Forelimb muscle (tissue), 1 donor: ENCODE measurements at regions not wholly inside any gene's neighbourhood (a gene's known extent, or its start where the extent isn't known, plus 50 kb on each side); places are given as distances from the start of the nearest gene placed in this dataset.
A peak's percentile ranks its signal among the peaks of the same experiment; 100 is the strongest.
"Not testable (repeated sequence)": the region's sequence is repeated elsewhere in the genome, so short reads cannot be mapped to it uniquely, and the experiment has no call there.

Experiments used
- DNase-seq: peaks from one replicate; pipeline ENCODE4 v3.0.0-alpha.2; 2013; ENCODE audit warnings: low read depth

- no peak for DNase-seq
Observed at GRCh38 chr1:172717722-172718465, 59.0 kb downstream of the FASLG start.

- no peak for DNase-seq
Observed at GRCh38 chr1:172719066-172719627, 60.2 kb downstream of the FASLG start.

GRCh38 chr1:172719694-172720138, 60.8 kb downstream of the FASLG start:
- no peak for DNase-seq

- no peak for DNase-seq
Observed at GRCh38 chr1:172720339-172720738, 61.4 kb downstream of the FASLG start.

DNA sequence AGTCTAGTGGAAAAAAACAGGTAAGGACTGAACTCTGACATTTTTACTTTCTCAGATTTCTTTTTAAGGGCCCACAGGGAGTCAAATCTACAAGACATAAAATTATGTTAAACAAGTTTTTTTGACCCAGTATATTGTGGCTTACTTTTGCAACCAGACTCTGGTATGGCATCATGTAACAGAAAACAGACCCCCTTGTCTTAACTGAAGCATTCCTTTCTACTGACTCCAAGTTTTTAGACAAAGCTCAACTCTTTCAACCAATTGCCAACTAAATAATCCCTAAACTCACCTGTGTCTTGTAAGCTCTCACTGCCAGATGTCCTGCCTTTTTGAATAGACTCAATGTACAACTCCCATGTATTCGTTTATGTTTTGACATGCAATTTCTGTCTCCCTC, 64.3 kb downstream of the FASLG start:
- no peak for DNase-seq

GRCh38 chr1:172724232-172724631, 65.3 kb downstream of the FASLG start:
- no peak for DNase-seq

DNA sequence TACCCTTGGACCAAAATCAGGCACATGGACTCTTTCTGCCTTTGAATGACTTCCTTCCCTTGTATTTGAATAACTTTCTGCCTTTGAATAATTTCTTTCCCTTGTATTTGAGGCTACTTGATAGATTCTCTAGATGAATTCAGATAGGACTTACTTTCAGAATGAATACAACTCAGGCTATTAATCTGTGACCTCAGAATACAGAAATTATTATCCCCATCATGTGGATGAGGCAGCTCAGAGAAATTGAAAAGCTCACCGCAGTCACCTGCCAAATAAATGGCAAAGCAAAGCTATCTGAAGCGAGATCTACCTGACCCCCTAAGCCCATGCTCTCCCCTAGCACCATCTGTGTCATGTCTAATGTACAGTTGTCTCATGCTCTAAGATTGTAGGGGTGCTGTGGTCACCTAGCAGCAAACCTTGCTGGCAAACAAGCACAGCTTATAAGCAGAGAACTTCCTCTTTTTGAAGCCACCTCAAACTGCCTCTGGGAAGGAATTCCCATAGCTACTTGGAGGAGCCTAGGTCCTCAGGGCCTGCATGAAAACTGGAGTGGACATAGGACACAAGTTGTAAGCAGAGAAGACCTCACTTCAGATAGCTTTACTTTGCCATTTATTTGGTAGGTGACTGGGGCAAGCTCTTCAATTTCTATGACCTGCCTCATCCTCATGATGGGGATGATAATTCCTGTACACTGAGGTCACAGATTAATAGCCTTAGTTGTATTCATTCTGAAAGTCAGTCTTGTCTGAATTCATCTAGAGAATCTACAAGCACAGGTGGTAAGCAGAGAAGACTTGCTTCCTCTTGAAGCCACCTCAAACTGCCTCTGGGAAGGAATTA, 66.1 kb downstream of the FASLG start:
- no peak for DNase-seq

DNA sequence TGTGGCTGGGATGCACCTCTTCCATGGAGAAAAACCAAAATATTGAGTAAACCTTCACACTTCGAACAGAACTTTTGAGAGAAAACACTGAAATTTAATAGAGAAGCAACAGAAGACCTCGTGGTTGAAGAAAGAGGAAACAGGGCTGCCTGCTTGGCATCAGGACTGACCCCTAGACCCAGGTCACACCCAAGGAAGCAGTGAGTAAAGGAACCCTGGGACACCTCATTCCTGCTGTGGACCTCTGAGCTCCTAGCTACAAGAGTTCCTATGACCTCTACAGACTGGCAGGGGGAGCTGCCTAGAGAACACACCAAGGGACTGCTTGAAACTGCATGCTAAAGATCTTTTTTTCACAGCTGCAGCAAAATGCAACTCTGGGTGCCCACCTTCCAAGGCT, 67.8 kb downstream of the FASLG start:
- DNase-seq, result no peak

GRCh38 chr1:172727275-172727857, 68.5 kb downstream of the FASLG start:
- no peak for DNase-seq

DNA sequence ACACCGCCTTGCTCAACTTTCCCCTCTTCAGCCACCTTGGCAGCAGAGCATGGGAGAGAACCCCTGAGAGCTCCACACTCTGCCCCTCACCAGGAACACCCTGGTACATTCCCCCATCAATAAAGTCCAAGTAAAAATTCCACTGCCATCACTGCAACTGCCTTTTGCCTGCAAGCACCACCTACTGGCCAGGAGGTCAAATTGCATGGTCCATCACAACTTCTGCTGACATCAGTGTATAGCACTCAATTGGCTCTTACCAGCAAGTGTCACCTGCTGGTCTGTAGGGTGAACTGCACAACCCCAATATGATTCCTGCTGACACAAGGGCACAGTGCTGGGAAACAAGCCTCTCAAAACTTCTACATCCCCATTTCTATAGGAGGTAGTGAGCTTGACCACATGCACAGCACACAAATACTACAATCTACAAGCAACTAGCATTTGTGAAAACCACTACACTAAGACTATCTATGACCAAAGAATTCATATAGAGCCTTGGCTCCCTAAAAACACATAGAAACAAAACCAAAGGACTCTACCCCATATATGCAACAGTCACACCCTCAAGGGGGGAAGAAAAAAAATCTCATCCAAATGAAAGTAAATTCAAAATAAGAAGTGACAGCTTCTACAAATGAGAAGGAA, 69.2 kb downstream of the FASLG start:
- DNase-seq, result no peak

GRCh38 chr1:172728705-172729104, 69.8 kb downstream of the FASLG start:
- not testable (repeated sequence) for DNase-seq

DNA sequence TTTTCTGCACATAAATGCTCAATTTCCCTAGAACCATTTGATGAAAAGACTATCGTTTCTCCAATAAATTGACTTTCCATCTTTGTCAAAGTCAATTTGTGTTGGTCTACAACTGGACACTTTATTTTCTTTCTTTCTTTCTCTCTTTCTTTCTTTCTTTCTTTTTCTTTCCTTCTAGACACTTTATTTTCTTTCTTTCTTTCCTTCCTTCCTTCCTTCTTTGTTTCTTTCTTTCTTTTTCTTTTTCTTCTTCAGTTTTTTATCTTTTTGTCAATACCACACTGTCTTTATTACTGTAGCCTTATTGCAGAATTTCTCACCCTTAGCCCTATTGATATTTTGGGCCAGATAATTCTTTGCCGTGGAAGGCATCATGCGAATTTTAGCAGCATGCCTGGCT, 73.5 kb downstream of the FASLG start:
- DNase-seq, result no peak

DNA sequence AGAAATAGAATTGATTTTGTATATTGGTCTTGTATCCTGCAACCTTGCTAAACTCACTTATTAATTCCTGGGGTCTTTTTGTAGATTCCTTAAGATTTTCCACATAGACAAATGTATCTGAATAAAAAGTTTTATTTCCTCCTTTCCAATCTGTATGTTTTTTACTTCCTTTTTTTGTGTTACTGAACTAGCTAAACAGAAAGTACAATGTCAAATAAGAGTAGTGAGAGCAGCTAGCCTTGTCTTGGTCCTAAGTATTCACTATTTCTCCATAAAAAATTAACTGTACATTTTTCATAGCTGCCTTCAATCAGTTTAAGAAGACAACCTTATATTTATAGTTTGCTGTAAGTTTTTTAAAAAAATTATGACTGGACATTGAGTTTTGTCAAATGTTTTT, 74.9 kb downstream of the FASLG start:
- no peak for DNase-seq

- no peak for DNase-seq
Observed at GRCh38 chr1:172738389-172738788, 79.5 kb downstream of the FASLG start.

- DNase-seq, result no peak
Observed at GRCh38 chr1:172742599-172743500, 83.9 kb downstream of the FASLG start.

DNA sequence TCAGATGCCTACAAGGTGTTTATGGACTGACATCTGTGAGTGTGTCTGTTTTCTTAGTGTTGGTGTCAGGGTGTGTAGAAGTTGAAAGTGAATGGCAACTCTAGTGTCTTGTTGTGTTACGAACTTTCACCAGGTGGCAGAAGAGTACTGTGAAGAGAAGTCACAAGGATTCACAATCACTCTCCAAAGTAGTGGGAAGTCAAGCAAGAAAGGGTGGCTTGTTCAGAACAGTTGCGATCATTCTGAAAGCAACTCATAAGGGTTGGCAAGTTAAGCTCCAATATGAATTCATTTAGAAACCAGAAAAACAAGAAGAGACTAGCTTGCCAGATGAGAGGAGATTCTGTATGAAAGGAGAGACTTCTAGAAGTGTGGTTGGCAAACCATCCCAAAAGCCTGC, 86.1 kb downstream of the FASLG start:
- peak; percentile 40 for DNase-seq

- peak; percentile 36 for DNase-seq
Observed at GRCh38 chr1:172746091-172746949, 87.4 kb downstream of the FASLG start.

GRCh38 chr1:172748201-172748600, 89.3 kb downstream of the FASLG start:
- no peak for DNase-seq

GRCh38 chr1:172751683-172752082, 92.8 kb downstream of the FASLG start:
- DNase-seq, result no peak

DNA sequence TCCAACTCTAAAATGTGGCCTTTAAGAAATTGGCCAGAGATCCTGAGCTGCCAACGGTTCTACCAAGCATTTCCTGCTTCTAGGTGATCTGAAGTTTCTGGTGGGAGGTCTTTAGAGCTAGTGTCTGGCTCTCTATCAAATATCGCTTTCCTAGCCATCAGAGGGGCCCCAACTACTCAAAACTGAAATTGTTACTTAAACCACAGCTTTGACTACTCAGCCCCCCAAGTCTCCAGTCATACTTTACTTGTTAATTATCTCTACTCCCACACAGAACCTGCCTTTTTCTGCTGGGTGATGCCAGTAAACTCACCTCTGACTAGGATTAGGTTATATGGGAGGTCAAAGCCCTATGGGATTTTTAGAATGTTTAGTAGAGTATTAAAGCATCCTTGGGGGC, 95.1 kb downstream of the FASLG start:
- DNase-seq, result no peak
